Testis (tissue), 2 donors: ENCODE measurements at regions not wholly inside any gene's neighbourhood (a gene's known extent, or its start where the extent isn't known, plus 50 kb on each side); places are given as distances from the start of the nearest gene placed in this dataset.

ENCODE experiments used
- CTCF ChIP-seq, 3 experiments: fragments of 450-650 bp in 2 of 3; fragments of 200-600 bp in 1 of 3; sonication (generic) in 1 of 3; IDR thresholded peaks; one replicate each; pipeline ENCODE4 v1.5.1; 2016 to 2019; ENCODE audit warnings: antibody characterized with exemption in 3 of 3, mild to moderate bottlenecking in 2 of 3, moderate library complexity in 1 of 3
- POLR2A ChIP-seq: fragments of 450-650 bp; IDR thresholded peaks from one replicate; pipeline ENCODE4 v1.6.1; 2017; ENCODE audit warnings: antibody characterized with exemption, mild to moderate bottlenecking, moderate library complexity

GRCh38 chr10:117461766-117462423 lies 80.7 kb upstream of the EMX2 start:
- TF ChIP-seq POLR2A (no peak), CTCF (IDR thresholded peaks at IDR 0.05) (no peak)
